Right atrium auricular region (tissue), 2 donors: ENCODE measurements at regions not wholly inside any gene's neighbourhood (a gene's known extent, or its start where the extent isn't known, plus 50 kb on each side); places are given as distances from the start of the nearest gene placed in this dataset.
A peak's percentile ranks its signal among the peaks of the same experiment; 100 is the strongest.

Source experiments
- DNase-seq: peaks from one replicate; pipeline ENCODE4 v3.0.0-alpha.2; 2019; ENCODE audit warnings: low spot score
- H3K27ac ChIP-seq, 2 donors: fragments of 200-600 bp; sonication (generic); 1 replicate in 1 of 2; 2 replicates in 1 of 2; pipeline ENCODE4 v1.5.1; 2016 to 2019
- H3K27me3 ChIP-seq, 2 donors: fragments of 200-600 bp; sonication (generic); one replicate each; pipeline versions ENCODE4 v1.5.1 to v1.6.0; 2017 to 2019
- H3K36me3 ChIP-seq: fragments of 200-600 bp; sonication (generic); one replicate; pipeline ENCODE4 v1.5.1; 2016
- H3K4me1 ChIP-seq, 2 donors: fragments of 200-600 bp; sonication (generic); one replicate each; pipeline versions ENCODE4 v1.5.1 to v1.6.0; 2017 to 2019
- H3K4me3 ChIP-seq, 2 donors: fragments of 200-600 bp; sonication (generic); 1 replicate in 1 of 2; 2 replicates in 1 of 2; pipeline ENCODE4 v1.5.1; 2017 to 2019; ENCODE audit warnings: mild to moderate bottlenecking in 1 of 2, moderate library complexity in 1 of 2
- H3K9me3 ChIP-seq, 2 donors: fragments of 200-600 bp; sonication (generic); one replicate each; pipeline ENCODE4 v1.5.1; 2019
- CTCF ChIP-seq, 2 donors: fragments of 200-600 bp; sonication (generic); IDR thresholded peaks; one replicate each; pipeline ENCODE4 v1.5.1; 2019; ENCODE audit warnings: antibody characterized with exemption in 2 of 2

DNA sequence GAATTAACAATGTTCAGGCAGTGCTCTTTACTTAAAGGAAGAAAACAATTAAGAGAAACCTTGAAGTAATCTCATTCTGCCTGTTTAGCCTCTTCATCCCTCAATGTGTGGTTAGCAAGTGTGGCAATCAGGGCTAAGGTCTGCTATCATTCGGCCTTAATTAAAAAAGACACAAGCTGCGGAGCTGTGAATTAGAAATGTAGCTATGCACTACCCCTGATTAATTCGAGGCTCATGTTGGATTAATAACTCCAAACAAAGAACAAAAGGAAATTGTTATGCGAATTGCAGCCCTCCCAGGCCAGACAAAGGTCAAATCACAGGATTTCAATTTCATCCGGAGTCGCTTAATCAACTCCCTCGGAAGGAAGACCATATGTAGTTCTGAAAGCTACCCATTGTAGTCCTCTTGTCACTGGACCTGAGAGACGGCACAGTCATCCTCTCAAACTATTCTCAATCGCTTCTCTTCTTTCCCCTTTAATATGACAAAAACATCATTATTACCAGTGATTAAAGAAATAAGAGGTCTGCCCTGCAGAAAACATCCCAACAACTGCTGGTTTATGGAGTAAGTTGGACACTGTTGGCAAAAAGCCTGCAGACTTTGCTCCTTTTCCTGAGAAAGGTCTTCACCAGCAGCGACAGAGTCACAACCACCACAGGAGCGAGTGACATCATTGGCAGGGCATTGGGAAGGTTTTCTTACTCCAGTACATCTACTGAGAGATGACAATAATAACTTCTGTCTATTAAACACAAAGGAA is 71.1 kb upstream of the SOX5 start:
- Histone ChIP-seq H3K4me1 (no peaks in the 10 kb centered on the region), H3K9me3 (no peaks in the 10 kb centered on the region), H3K27ac (no peak overlapping the region), H3K36me3 (no peaks in the 10 kb centered on the region), H3K27me3 (no peaks in the 10 kb centered on the region), H3K4me3 (no peak overlapping the region)
- DNase-seq = no peak
- no peak for TF ChIP-seq CTCF (IDR thresholded peaks at IDR 0.05)

GRCh38 chr12:24015833-24016160 is 66.3 kb upstream of the SOX5 start:
- Histone ChIP-seq H3K27me3 (no peaks in the 10 kb centered on the region), H3K9me3 (no peaks in the 10 kb centered on the region), H3K27ac (no peak overlapping the region), H3K4me3 (no peak overlapping the region), H3K4me1 (no peaks in the 10 kb centered on the region), H3K36me3 (no peaks in the 10 kb centered on the region)
- no peak for TF ChIP-seq CTCF (IDR thresholded peaks at IDR 0.05)
- DNase-seq = no peak

GRCh38 chr12:24014915-24015832 is 65.7 kb upstream of the SOX5 start:
- DNase-seq = no peak
- Histone ChIP-seq H3K36me3 (no peaks in the 10 kb centered on the region), H3K27me3 (no peaks in the 10 kb centered on the region), H3K4me3 (no peak overlapping the region), H3K9me3 (no peaks in the 10 kb centered on the region), H3K27ac (no peak overlapping the region), H3K4me1 (no peaks in the 10 kb centered on the region)
- no peak for TF ChIP-seq CTCF (IDR thresholded peaks at IDR 0.05)

- no peaks in the 10 kb centered on the region for H3K27me3 ChIP-seq
- TF ChIP-seq CTCF (IDR thresholded peaks at IDR 0.05) = no peak
- H3K9me3 ChIP-seq = no peaks in the 10 kb centered on the region
- H3K4me1 ChIP-seq = no peaks in the 10 kb centered on the region
- no peak overlapping the region for H3K27ac ChIP-seq
- no peak overlapping the region for H3K4me3 ChIP-seq
- DNase-seq = no peak
- no peaks in the 10 kb centered on the region for H3K36me3 ChIP-seq
Measured at GRCh38 chr12:24014240-24014639, 64.8 kb upstream of the SOX5 start.

- Histone ChIP-seq H3K27ac (no peak overlapping the region), H3K4me1 (no peaks in the 10 kb centered on the region), H3K27me3 (no peaks in the 10 kb centered on the region), H3K36me3 (no peaks in the 10 kb centered on the region), H3K4me3 (no peak overlapping the region), H3K9me3 (no peaks in the 10 kb centered on the region)
- TF ChIP-seq CTCF (IDR thresholded peaks at IDR 0.05) = peak in 1 of 2 donors; percentile 35
- DNase-seq = no peak
Measured at GRCh38 chr12:24012528-24012927, 63.1 kb upstream of the SOX5 start.
